A549 (cell line): ENCODE measurements at regions not wholly inside any gene's neighbourhood (a gene's known extent, or its start where the extent isn't known, plus 50 kb on each side); places are given as distances from the start of the nearest gene placed in this dataset.

ENCODE experiments used
- CBX8 ChIP-seq: fragments of 200-600 bp; sonication (generic); IDR thresholded peaks from 2 replicates; pipeline ENCODE4 v1.6.1; 2016
- CTCF ChIP-seq: fragments of >200 bp; sonication (Bioruptor Twin); formaldehyde crosslinking; IDR thresholded peaks from 3 replicates; pipeline ENCODE4 v1.5.1; 2016
- EP300 ChIP-seq, 2 experiments: fragments of >200 bp; sonication (Bioruptor Twin); formaldehyde crosslinking; IDR thresholded peaks; 2 replicates in 1 of 2; 3 replicates in 1 of 2; pipeline ENCODE4 v1.6.1; 2016 to 2017
- MAZ ChIP-seq: fragments of 150-350 bp; IDR thresholded peaks from 2 replicates; pipeline ENCODE4 v1.6.1; 2014; ENCODE audit warnings: antibody characterized with exemption, low read depth, low read length, borderline replicate concordance
- POLR2A ChIP-seq: IDR thresholded peaks from 2 replicates; pipeline ENCODE4 v1.6.1; 2012; ENCODE audit warnings: mild to moderate bottlenecking, low read length
- SMC3 ChIP-seq: fragments of >200 bp; sonication (Bioruptor Twin); formaldehyde crosslinking; IDR thresholded peaks from 3 replicates; pipeline ENCODE4 v1.6.1; 2018; ENCODE audit warnings: inconsistent platforms
- SREBF2 ChIP-seq: fragments of 450-650 bp; IDR thresholded peaks from 2 replicates; pipeline ENCODE4 v1.6.1; 2014; ENCODE audit warnings: mild to moderate bottlenecking, moderate library complexity
- USF2 ChIP-seq: fragments of 450-650 bp; IDR thresholded peaks from 2 replicates; pipeline ENCODE4 v1.6.1; 2014; ENCODE audit warnings: antibody characterized with exemption

GRCh38 chr2:101566632-101567228 lies 91.8 kb upstream of the RFX8 start:
- TF ChIP-seq CTCF = no peak
- TF ChIP-seq SREBF2 = no peak
- no peak for TF ChIP-seq CBX8
- TF ChIP-seq POLR2A = no peak
- no peak for TF ChIP-seq USF2
- TF ChIP-seq SMC3 = no peak
- TF ChIP-seq MAZ = no peak
- no peak for TF ChIP-seq EP300 (IDR thresholded peaks at IDR 0.05)
